NOMO-1 treated with DMSO at 0.1 percent for 48 hours (cell line): ENCODE measurements at regions not wholly inside any gene's neighbourhood (a gene's known extent, or its start where the extent isn't known, plus 50 kb on each side); places are given as distances from the start of the nearest gene placed in this dataset.

ENCODE experiments used
- DNase-seq: peaks from one replicate; lab custom pipeline; 2025; ENCODE audit not compliant: unreplicated experiment; lab: John Stamatoyannopoulos, UW

- DNase-seq = no peak
Measured at GRCh38 chr12:93944911-93945310, 203.5 kb upstream of the PLXNC1 start.

- DNase-seq = no peak
Measured at GRCh38 chr12:93946542-93947150, 201.7 kb upstream of the PLXNC1 start.

- no peak for DNase-seq
Measured at GRCh38 chr12:93947486-93947885, 200.9 kb upstream of the PLXNC1 start.

GRCh38 chr12:93950311-93950710, 198.1 kb upstream of the PLXNC1 start:
- no peak for DNase-seq

- DNase-seq = no peak
Measured at GRCh38 chr12:93954166-93955112, 193.9 kb upstream of the PLXNC1 start.

GRCh38 chr12:93956551-93956950, 191.8 kb upstream of the PLXNC1 start:
- no peak for DNase-seq

- DNase-seq = no peak
Measured at GRCh38 chr12:93957168-93957567, 191.2 kb upstream of the PLXNC1 start.

GRCh38 chr12:93957870-93958269, 190.5 kb upstream of the PLXNC1 start:
- DNase-seq = no peak

GRCh38 chr12:93959657-93960056, 188.7 kb upstream of the PLXNC1 start:
- DNase-seq = no peak

- no peak for DNase-seq
Measured at GRCh38 chr12:93960521-93960920, 187.9 kb upstream of the PLXNC1 start.

GRCh38 chr12:93962336-93962735, 186.0 kb upstream of the PLXNC1 start:
- no peak for DNase-seq

- DNase-seq = no peak
Measured at GRCh38 chr12:93964936-93965335, 183.4 kb upstream of the PLXNC1 start.

- no peak for DNase-seq
Measured at GRCh38 chr12:93966516-93967133, 181.8 kb upstream of the PLXNC1 start.

- no peak for DNase-seq
Measured at GRCh38 chr12:93967454-93967853, 180.9 kb upstream of the PLXNC1 start.

GRCh38 chr12:93968536-93969285, 179.7 kb upstream of the PLXNC1 start:
- DNase-seq = peak; percentile 32

- DNase-seq = no peak
Measured at GRCh38 chr12:93970900-93971688, 177.3 kb upstream of the PLXNC1 start.

GRCh38 chr12:93972411-93973208, 175.8 kb upstream of the PLXNC1 start:
- DNase-seq = no peak

GRCh38 chr12:93974252-93974651, 174.1 kb upstream of the PLXNC1 start:
- no peak for DNase-seq

- DNase-seq = no peak
Measured at GRCh38 chr12:93976024-93976423, 172.4 kb upstream of the PLXNC1 start.

GRCh38 chr12:93977081-93977480, 171.3 kb upstream of the PLXNC1 start:
- no peak for DNase-seq
